GM12878 (cell line): ENCODE measurements at regions not wholly inside any gene's neighbourhood (a gene's known extent, or its start where the extent isn't known, plus 50 kb on each side); places are given as distances from the start of the nearest gene placed in this dataset.

Source experiments
- ATAC-seq: fragments of 200-7000 bp; cut with Tn5 transposase; 3 replicates; pipeline ENCODE4 v1.9.1; 2020; ENCODE audit warnings: mild to moderate bottlenecking, moderate library complexity
- BruUV-seq: library from RNA; stranded (reverse); fragments of 400-500 nt; replicated peaks from 2 replicates; lab custom pipeline; 2021; lab: Mats Ljungman, UMichigan
- CTCF ChIA-PET: fragments of 300-600 bp; sonication (Branson Sonifier 250); formaldehyde crosslinking; extraction: SDS; loops from one replicate; lab custom pipeline; 2021; ENCODE audit warnings: inconsistent platforms; lab: Yijun Ruan, JAX
- POLR2A ChIA-PET: fragments of 350-600 bp; formaldehyde crosslinking; extraction: SDS; loops from one replicate; lab custom pipeline; 2021; ENCODE audit warnings: inconsistent platforms; lab: Charles Lee
- RAD21 ChIA-PET: fragments of 300-600 bp; sonication (Branson Sonifier 250); formaldehyde crosslinking; loops from one replicate; lab custom pipeline; 2023; ENCODE audit warnings: antibody characterized with exemption; ENCODE audit not compliant: unreplicated experiment; lab: Charles Lee
- SMC1A ChIA-PET: fragments of 300-600 bp; sonication (Branson Sonifier 250); formaldehyde crosslinking; loops from one replicate; lab custom pipeline; 2023; ENCODE audit not compliant: unreplicated experiment, uncharacterized antibody; lab: Charles Lee
- DNase-seq: peaks from one replicate; pipeline ENCODE4 v3.0.0-alpha.2; 2011; ENCODE audit warnings: low read depth, low spot score
- FAIRE-seq: peaks from 3 replicates; lab custom pipeline; 2011; peaks lifted over from hg19 to GRCh38; lab: Jason Lieb, UNC
- H2AFZ ChIP-seq: 2 replicates; pipeline ENCODE4 v1.6.0; 2011; ENCODE audit warnings: low read depth, low read length, control low read depth; ENCODE audit not compliant: control insufficient read depth
- H3K27ac ChIP-seq: 2 replicates; pipeline ENCODE4 v1.5.1; 2011; ENCODE audit warnings: control low read depth; ENCODE audit not compliant: control insufficient read depth, insufficient read depth
- H3K27me3 ChIP-seq, 2 experiments: replicated peaks in 1 of 2; 2 replicates each; pipeline versions ENCODE4 v1.6.0 to v1.6.1; 2011; ENCODE audit warnings: low read length in 1 of 2; ENCODE audit not compliant: control insufficient read depth in 2 of 2, insufficient read depth in 2 of 2
- H3K36me3 ChIP-seq, 2 experiments: 2 replicates each; pipeline ENCODE4 v1.5.1; 2011; ENCODE audit warnings: low read length in 1 of 2; ENCODE audit not compliant: control insufficient read depth in 2 of 2, insufficient read depth in 2 of 2
- H3K4me1 ChIP-seq: 2 replicates; pipeline ENCODE4 v1.6.1; 2011; ENCODE audit warnings: mild to moderate bottlenecking, low read length, moderate library complexity, mixed read lengths; ENCODE audit not compliant: control insufficient read depth, insufficient read depth
- H3K4me2 ChIP-seq: 2 replicates; pipeline ENCODE4 v1.6.0; 2011; ENCODE audit warnings: control low read depth; ENCODE audit not compliant: control insufficient read depth, insufficient read depth
- H3K4me3 ChIP-seq: fragments of 200-600 bp; sonication (generic); 2 replicates; pipeline ENCODE4 v1.5.1; 2016
- H3K79me2 ChIP-seq: 2 replicates; pipeline ENCODE4 v1.6.0; 2011; ENCODE audit warnings: low read length; ENCODE audit not compliant: control insufficient read depth, insufficient read depth
- H3K9ac ChIP-seq: 2 replicates; pipeline ENCODE4 v1.8.0; 2011; ENCODE audit warnings: low read length, control low read depth, mixed read lengths; ENCODE audit not compliant: control insufficient read depth, insufficient read depth
- H3K9me3 ChIP-seq: replicated peaks from 3 replicates; pipeline ENCODE4 v1.5.1; 2011; ENCODE audit warnings: mild to moderate bottlenecking, low read length; ENCODE audit not compliant: control insufficient read depth, insufficient read depth
- H4K20me1 ChIP-seq: 2 replicates; pipeline ENCODE4 v1.6.0; 2011; ENCODE audit not compliant: control insufficient read depth, insufficient read depth
- CHD2 ChIP-seq: IDR thresholded peaks from 2 replicates; pipeline ENCODE4 v1.6.1; 2011; ENCODE audit warnings: low read depth, low read length, improper control_type of control experiment, borderline replicate concordance
- E2F4 ChIP-seq: IDR thresholded peaks from 2 replicates; pipeline ENCODE4 v1.6.1; 2012; ENCODE audit warnings: low read depth, low read length, improper control_type of control experiment
- FOXM1 ChIP-seq: IDR thresholded peaks from 2 replicates; pipeline ENCODE4 v1.6.1; 2012; ENCODE audit warnings: low read depth, mild to moderate bottlenecking, inconsistent platforms, low read length, moderate library complexity
- IKZF1 ChIP-seq: fragments of 450-650 bp; conservative IDR thresholded peaks from 2 replicates; pipeline ENCODE4 v1.6.1; 2017; ENCODE audit warnings: antibody characterized with exemption, mild to moderate bottlenecking
- IRF5 ChIP-seq: fragments of 450-650 bp; IDR thresholded peaks from 2 replicates; pipeline ENCODE4 v1.6.1; 2017; ENCODE audit warnings: borderline replicate concordance
- JUND ChIP-seq: IDR thresholded peaks from 2 replicates; pipeline ENCODE4 v1.6.1; 2012; ENCODE audit warnings: low read depth, mild to moderate bottlenecking, low read length, improper control_type of control experiment, moderate library complexity
- MTA3 ChIP-seq: IDR thresholded peaks from 2 replicates; pipeline ENCODE4 v1.6.1; 2012; ENCODE audit warnings: low read length, inconsistent platforms, borderline replicate concordance
- MYB ChIP-seq: fragments of 150-350 bp; IDR thresholded peaks from 2 replicates; pipeline ENCODE4 v1.6.1; 2014; ENCODE audit warnings: mild to moderate bottlenecking, low read depth, low read length, borderline replicate concordance
- NR2F1 ChIP-seq: fragments of 450-650 bp; conservative IDR thresholded peaks from 2 replicates; pipeline ENCODE4 v1.6.1; 2017; ENCODE audit warnings: mild to moderate bottlenecking
- POLR2A ChIP-seq: IDR thresholded peaks from 2 replicates; pipeline ENCODE4 v1.6.1; 2011; ENCODE audit warnings: low read depth, mild to moderate bottlenecking, low read length
- RELB ChIP-seq: fragments of 450-650 bp; IDR thresholded peaks from 2 replicates; pipeline ENCODE4 v1.6.1; 2017; ENCODE audit warnings: low read depth, mild to moderate bottlenecking, moderate library complexity
- WGBS: methylation state at CpG from one replicate; pipeline ENCODE4 v1.1.6; 2016; ENCODE audit warnings: low lambda C conversion rate; ENCODE audit not compliant: insufficient replicate concordance, insufficient coverage; ENCODE audit errors: missing lambda C conversion rate; 5-methylcytosine and 5-hydroxymethylcytosine counted together
- in situ Hi-C: fragments of 300-500 bp; cut with MboI; formaldehyde crosslinking; loops from 9 replicates; pipeline ENCODE4 v1.14.3; 2018; ENCODE audit warnings: mixed read lengths
- intact Hi-C: fragments of 100-400 bp; cut with micrococcal nuclease; formaldehyde crosslinking; loops from one replicate; pipeline ENCODE4 v1.14.2; 2022; ENCODE audit not compliant: unreplicated experiment

- intact Hi-C loops (no loop called here), in situ Hi-C loops (no loop called here)
- no peaks in the 10 kb centered on the region for H3K79me2 ChIP-seq
- DNase-seq (no peak), ATAC-seq (no peak), FAIRE-seq (no peak)
- no peak overlapping the region for H3K27ac ChIP-seq
- H3K9me3 ChIP-seq, result peaks cover 2% of the 10 kb centered on the region; the same call in 1 of the 3 replicates
- H3K36me3 ChIP-seq, result no peaks in the 10 kb centered on the region
- RAD21 ChIA-PET, result interaction anchor here (0.6 to 2.5 kb wide), 9 partner anchors 21 to 124 kb away, joined by 3 to 11 read pairs (median 4); no protein-coding TSS in a partner anchor
- H2AFZ ChIP-seq, result no peak overlapping the region; the same call in 1 of the 2 replicates
- SMC1A ChIA-PET, result interaction anchor here (0.5 to 2.8 kb wide), 11 partner anchors 9 to 134 kb away, joined by 3 to 19 read pairs (median 6); no protein-coding TSS in a partner anchor
- H3K4me3 ChIP-seq, result no peak overlapping the region
- H4K20me1 ChIP-seq, result no peaks in the 10 kb centered on the region
- WGBS, result 66% methylated on average over 12 of the region's 12 CpGs
- TF ChIP-seq CHD2 (no peak), IKZF1 (no peak), E2F4 (no peak), RELB (no peak), IRF5 (no peak), MYB (no peak), JUND (no peak), FOXM1 (no peak), POLR2A (no peak), NR2F1 (no peak), MTA3 (no peak)
- H3K4me1 ChIP-seq, result peaks cover 17% of the 10 kb centered on the region
- H3K9ac ChIP-seq, result no peak overlapping the region
- POLR2A ChIA-PET, result interaction anchor here (1.1 kb wide), 2 partner anchors 28 to 110 kb away, joined by 3 read pairs; no protein-coding TSS in a partner anchor
- H3K4me2 ChIP-seq, result no peak overlapping the region
- H3K27me3 ChIP-seq, result no peaks in the 10 kb centered on the region
- CTCF ChIA-PET, result interaction anchor here (0.5 to 1.5 kb wide), 9 partner anchors 8 to 265 kb away, joined by 3 to 6 read pairs (median 3); no protein-coding TSS in a partner anchor
- BruUV-seq, result no TSS peak
Observed at GRCh38 chr6:156658186-156658965, 118.8 kb upstream of the ARID1B start.
